ENCODE measurements at regions not wholly inside any gene's neighbourhood (a gene's known extent, or its start where the extent isn't known, plus 50 kb on each side); places are given as distances from the start of the nearest gene placed in this dataset.

DNA sequence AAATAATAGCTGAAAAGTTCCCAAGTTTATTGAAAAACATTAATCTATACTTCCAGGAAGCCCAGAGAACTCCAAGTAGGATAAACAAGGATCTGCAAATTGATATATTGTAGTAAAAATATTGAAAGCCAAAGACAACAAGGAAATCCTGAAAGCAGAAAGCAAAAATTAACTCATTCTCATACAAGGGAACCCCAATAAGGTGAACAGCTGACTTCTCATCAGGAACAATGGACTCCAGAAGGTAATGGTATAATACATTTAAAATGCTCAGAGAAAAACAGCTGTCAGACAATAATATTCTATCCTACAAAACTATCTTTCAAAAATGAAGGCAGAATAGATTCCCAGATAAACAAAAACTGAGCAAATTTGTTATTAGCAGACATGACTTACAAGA, 138.1 kb upstream of the BMP4 start:
- no peak for DNase-seq

DNA sequence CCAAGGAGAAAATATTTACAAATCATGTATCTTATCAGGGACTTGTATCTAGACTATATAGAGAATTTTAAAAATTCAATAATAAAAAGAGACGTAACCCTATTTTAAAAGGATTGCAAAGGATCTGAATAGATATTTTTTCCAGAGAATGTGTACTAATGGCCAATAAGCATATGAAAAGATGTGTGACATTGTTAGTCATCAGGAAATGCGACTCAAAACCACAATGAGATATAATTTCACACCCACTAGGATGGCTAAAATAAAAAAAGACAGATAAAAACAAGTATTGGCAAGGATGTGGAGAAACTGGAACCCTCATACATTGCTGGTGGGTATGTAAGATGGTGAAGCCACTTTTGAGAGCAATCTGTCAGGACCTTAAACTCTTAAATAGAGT, 141.9 kb upstream of the BMP4 start:
- DNase-seq = no peak

DNA sequence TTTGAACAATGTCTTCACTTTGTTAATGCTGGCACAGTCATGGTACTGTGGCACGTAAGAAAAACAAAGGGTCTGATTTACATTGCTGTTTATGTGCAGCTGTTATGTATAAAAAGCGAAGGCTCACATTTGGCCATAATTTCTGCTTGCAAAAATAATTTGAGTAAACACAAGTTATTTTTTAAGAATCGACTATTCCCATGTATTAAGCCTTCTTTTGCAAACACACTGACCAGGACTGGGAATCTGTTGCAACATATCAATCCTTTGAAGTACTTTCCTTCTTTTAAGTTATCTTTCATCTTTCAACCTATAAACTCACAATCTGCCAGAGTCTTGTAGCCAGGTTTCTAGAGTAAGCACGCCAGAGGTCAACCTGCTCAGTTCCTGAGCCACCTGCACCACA, 145.4 kb upstream of the BMP4 start:
- no peak for DNase-seq

DNA sequence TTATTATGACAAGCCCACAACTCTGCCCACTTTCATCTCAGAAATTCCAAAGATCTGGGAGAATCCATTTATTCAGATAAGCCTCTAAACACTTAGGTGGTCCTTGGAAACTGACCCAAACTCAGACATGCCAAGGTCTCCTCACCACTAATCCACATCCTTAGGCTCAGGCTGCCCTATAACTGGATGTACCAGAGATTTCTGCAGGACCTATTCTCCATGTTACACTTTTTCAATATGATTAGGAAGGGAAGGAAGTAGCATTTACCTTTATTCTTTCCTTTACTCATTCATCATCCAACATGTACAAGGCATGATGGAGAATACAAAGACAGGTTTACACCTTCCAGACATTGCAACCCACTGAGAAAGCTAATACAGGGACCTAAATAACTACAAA, 145.9 kb upstream of the BMP4 start:
- no peak for DNase-seq

DNA sequence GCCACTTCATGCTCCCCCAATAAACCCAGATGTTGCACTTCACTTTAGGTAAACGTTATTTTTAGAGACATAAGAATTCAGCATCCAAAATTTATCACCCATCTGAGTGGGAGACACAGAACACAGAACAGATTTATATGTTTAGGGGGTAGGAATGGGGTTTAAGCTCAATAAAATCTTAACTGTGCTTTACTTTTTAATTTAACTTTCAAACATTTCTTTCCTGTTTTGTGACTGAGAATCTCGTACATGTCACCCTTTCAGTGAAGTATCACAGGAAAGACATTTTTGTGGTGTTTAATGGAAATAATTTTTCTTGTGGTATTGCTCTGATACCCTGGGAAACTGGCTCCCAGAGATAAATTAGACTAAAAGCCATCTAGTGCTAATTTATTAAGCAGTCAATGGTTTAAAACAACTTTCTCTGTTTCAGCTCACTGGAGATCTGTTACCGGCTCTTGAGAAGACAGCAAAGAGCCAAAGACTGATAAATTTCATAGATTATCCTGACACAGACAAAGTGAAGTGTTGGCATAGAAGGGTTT, 148.0 kb upstream of the BMP4 start:
- DNase-seq = no peak

DNA sequence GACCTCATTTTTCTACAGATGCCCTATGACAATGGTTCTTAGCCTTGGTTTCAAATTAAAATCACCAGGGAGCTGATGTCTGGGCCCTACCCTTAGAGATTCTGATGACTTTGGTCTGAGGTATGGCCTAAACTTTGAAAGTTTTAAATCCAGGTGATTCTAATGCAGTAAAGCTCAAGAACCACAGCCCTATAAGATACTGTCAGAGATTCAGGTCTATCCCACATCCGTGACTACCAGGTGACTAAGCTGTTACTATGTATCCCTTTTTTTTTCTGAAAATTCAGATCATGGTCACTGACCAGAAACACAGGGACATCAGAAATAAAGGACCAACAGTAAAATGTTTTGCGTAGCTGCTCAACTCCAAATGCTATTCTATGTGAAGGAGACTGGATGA, 148.8 kb upstream of the BMP4 start:
- DNase-seq = no peak

DNA sequence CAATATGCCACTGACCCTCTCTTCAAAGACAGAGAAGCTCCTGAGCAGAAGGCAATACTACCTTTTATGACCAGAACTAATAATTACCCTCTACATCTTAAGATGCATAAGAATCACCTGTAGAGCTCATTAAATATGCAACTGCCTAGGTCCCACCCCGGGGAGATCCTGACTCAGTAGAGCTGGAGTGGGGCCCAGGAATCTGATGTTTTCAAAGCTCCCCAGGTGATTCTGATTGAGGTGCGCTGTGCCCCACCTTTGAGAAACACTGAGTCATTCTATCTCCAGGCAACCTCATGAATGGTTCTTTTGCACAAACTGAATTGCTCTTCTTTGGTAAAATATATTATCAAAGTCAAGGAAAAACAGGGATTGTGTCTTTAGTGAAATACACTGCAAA, 149.3 kb upstream of the BMP4 start:
- DNase-seq = no peak

DNA sequence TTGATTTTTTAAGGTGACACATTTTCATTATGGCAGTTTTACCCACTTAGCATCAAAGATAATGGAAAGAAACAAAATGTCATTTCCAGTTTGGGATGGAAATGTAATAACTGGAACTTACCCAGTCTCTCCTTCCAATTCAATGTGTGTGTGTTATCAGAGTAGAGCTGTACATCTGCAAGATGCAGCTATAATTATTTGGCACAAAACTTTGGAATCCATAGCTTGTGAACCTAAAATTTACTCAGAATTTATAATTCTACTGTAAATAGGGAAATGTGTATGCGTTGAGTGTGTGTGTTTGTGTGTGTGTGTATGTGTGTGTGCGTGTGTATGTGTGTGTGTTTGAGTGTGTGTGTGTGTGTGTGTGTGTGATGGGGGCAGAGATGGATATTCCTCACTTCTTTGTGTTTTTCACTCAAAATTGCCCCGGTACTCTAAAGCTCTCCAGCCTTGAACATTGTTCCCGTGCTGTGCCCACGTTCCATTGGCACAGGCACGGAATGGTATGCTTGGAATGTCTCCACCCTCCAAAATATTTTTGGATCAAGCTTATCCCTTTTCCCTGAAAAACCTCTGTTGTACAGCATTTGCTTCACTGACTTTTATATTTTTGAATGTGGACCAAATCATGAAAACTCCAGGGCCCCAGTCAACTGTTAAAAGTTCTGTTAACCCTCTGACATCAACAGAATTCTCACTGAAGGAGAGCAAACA, 150.2 kb upstream of the BMP4 start:
- no peak for DNase-seq

DNA sequence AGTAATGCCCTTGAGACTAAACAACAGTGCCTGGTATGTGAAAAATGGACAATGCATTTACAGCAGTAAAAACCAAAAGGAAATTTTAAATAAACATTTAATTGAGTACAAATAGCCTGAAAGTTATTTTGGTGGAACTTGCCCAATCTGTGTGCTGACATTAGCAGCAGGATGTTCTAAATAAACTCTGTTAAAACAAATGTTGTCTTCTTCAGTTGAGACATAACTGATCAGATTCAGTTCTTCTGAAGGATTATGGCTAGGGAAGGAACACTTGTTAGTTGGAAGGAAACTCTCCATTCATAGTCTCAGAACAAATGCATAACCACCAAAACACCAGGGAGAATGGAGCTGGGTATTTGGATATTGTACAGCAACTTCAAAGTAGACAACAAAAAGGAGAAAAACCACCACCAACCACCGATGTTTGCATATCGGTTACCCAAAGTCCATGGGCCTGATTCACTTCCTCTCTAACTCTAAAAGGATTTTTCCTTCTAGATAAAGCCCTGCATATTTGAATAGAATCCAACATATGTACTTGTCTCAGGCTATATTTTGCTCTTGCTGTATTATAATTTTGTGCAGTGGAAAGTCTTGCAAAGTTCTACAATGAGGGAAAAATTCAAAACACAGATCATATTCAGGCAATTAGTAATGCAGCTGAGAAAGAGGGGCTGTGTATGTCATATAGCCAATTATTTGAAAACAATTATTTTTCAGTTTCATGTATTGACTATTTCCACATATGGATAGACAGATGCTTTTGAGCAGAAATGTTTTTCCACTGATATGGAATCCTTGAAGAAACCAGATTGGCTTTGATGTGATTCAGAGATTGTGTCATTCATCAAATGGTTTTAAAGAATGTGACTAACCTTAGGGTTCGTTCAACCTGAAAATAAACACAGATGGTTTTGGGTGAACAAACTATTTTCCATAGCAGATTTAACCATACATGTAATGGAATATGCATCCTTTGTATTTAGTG, 152.2 kb upstream of the BMP4 start:
- no peak for DNase-seq

DNA sequence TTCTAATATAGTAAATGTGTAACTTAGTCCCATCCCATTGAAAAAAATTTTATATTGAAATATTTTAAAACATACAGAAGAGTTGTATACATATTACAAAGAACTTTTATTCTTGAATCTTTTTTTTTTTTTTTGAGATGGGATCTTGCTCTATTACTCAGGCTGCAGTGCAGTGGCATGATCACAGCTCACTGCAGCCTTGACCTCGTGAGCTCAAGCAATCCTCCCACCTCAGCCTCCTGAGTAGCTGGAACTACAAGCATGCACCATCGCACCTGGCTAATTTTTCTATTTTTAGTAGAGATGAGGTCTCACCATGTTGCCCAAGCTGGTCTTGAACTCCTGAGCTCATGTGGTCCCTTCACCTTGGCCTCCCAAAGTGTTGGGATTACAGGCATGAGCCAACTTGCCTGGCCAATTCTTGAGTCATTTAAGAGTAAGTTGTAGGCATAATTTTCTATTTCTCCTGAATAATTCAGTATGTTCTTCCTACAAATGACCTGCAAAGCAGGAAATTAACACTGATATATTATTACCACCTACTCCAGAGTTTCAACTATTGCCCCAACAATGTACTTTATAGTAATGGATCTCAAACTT, 153.0 kb upstream of the BMP4 start:
- DNase-seq = no peak

DNA sequence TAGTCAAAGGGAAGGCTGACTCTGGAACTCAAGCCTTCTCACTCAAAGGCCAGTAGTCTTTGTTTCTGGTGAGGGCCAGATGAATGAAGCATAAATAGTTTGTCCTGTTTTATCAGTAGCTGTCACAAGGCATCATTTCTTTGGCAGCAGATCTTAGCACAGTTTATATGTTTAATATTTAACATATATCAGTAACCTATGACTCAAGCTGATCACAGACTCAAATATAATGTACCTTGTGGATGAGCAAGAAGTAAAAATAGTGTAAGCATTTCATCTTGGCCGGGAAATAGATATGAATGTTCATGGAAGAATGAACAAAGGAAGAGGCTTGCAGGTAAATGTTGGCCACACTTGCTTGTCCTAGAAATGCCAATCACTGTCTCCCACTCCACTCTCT, 158.3 kb upstream of the BMP4 start:
- no peak for DNase-seq

DNA sequence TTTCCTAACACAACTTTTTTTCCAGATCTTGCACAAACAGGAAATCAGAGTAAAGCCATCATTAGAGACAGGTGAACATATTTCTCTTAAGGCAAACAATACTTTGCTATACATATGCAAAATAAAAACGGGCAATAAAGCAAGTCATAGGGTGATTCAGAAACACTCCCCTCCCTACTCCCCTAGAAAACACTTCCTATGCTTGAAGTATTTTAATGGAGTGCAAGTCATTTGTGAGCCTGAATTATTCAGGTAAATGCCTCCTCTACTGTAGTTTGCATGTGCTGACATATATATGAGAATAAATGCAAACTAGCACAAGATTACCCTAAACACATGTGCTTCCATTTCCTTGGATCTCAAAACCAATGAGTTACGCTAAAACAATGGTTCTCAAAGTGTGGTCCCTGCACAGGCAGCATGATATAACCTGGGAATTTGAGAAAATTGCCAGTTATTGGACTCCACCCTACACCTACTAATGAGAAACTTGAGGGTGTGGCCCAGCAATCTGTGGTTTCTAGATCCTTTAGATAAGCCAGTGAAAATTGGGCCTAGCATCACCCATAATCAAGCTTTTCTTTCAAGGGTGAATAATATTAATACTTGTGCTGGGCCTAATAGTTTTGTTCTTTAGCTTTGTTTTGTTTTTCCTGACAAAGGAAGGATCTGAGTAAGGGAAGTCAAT, 159.7 kb upstream of the BMP4 start:
- DNase-seq = no peak

DNA sequence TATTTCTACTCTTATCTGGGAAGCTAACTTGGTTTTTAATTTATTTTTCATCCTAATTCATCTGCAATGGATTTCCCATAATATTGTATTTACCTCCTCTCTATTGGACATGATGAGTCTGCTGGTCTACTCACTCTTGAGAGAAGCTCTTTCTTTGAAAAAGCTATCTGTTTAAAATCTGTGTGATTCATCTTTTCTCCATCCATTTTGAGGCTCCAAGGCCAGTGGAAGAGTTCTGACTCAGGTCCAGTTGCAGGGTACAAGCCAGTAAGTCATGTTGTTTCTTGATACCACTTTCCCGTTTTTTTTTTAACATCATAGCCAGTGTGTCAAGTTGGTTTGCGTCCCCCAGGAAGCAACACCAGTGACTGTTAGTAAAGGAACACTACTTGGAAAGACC, 160.3 kb upstream of the BMP4 start:
- DNase-seq = no peak

DNA sequence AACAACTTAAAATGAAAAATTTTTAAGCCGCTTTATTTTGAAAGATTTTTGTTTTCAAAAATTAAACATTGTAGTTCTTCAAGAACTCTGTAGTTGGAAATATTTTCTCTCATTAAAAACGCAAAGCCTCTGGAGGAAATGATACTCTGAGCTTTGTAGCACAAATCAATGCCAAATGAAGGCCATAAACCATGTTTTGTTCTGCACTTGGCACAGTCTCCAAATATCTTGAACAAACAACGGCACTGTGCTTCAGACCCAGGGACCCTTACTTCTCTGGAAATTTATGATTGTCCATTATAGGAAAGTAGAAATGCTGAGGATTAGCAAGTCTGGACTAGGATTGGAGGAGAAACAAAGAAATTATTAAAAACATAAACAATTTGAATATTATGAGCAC, 160.8 kb upstream of the BMP4 start:
- no peak for DNase-seq

DNA sequence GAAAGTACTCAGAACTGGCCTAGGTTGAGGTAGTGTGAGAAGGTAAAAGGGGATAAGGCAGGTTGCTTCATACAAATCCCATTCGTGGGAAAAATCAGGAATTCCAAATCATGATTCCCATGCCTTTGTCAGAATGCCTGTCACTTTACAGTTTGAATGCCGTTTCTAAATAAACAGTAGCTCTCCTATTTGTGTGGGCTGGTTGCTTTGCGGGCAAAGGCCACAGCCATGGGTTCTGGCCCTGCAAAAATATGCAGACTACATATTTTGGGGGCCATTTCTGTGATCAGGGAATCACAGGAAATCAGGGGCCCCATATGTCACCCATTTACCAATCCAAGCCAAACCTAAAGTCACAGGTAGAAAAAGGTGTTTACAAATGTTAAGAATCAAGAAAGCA, 161.3 kb upstream of the BMP4 start:
- no peak for DNase-seq

DNA sequence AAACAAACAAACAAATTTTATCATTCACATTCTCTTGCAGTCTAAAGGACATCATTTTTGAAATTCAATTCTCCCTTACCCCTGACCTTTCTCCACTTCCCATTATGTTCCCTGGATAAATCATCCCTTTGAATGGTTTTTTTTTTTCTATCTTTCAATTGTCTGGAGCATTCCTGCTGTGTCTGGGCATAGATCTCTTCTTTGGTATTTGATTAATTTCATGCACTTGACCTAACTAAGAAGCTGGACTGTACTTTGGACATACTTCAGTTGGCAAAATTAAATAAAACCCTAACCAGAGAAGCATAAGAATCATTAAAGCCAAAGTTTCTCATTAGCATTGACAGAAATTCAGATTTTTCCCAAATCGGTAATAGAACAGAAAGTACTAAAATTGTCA, 163.6 kb upstream of the BMP4 start:
- no peak for DNase-seq

DNA sequence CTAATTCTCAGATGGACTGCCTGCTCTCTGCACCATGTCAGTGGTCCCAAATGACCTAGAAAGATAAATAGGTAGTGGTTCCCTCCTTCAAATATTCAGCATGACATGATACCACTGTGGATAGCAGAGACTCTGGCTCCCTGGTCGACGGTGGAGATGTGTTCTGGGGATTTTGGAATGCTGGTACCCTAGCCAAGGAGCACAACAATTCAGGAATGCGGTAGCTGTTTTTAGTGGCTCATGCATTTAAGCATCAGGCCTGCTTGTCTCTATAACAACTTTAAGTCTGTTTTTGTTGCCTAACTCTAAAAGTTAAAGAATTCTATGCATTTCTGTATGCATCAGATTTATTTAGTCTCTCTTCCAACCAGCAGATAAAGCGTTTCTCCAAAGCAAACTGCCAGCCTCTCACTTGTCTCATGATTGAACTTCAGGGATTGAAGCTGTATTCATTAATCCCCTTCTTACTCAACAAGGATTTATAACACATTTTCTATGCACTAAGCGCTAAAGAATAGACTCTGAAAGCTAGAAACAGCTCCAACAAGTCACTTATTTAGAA, 164.9 kb upstream of the BMP4 start:
- DNase-seq = no peak

DNA sequence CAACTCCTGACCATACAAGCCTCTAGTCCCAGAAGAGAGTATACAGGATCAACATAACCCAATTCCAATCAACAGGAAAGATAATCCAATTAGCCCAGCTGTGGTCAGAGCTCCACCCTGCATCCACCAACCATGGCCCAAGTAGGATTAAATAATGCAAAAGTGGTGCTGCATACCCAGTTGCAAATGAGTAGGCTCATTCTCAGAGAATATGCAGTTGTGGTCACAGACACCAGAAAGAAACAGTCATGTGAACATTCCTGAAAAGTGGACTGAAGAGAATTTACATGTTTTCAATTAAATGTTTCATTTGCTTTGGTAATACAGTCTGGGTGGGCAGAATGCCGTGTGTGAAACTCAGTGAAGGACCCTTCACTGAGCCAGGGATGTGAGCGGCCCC, 167.2 kb upstream of the BMP4 start:
- DNase-seq = no peak

DNA sequence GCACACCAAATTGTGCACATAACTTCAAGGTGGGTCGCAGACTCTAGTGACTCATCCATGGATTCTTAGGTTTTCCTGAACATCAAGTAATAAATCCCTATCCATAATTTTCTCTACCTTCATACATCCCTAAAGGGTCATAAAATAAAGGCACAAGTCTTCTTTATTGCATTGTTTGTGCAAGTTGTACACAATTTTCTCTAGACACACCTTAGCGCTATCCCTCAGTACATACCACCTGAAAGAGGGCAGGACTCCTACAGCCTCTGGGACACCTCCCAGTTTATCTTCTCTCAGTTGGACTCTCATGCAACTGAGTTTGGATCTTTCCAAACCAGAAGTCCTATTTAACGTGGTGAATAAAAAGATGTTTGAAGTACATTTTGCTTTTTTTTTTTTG, 168.5 kb upstream of the BMP4 start:
- DNase-seq = no peak

DNA sequence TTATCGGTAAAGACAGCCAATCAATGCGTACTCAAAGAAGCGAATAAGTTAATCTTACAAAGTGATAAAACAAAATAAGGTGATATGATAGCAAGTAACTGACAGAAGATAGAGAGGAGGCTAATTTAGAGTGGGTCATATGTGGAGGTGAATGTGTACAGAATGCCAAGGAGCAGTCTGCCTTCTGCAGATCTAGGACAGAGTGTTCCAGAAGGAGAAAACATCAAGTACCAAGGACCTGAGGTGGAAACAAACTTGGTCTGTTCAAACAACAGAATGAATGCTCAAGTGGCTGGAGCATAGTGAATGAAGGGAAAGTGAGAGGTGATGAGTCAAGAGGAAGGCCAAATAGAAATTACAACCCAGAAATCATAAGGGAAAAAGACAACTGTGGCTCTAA, 170.3 kb upstream of the BMP4 start:
- DNase-seq = no peak

DNA sequence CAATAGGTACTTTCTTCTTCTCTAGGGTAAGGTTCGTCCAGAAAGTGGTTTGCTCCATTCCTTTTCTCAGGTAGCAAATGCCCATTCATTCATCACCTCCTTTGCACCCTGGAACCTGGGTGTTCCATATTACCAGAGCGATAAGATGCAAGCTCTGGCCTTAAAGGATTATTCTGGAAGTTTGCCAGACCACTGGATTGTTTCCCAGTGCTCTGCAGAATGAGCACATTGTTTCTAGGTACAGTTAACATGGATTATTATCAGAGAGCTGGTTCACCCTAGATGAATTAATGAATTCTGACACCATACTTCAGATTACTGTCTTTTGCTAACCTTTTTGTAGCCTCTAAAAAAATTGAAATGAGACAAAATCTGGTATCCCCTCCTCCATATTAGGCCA, 170.9 kb upstream of the BMP4 start:
- DNase-seq = no peak

DNA sequence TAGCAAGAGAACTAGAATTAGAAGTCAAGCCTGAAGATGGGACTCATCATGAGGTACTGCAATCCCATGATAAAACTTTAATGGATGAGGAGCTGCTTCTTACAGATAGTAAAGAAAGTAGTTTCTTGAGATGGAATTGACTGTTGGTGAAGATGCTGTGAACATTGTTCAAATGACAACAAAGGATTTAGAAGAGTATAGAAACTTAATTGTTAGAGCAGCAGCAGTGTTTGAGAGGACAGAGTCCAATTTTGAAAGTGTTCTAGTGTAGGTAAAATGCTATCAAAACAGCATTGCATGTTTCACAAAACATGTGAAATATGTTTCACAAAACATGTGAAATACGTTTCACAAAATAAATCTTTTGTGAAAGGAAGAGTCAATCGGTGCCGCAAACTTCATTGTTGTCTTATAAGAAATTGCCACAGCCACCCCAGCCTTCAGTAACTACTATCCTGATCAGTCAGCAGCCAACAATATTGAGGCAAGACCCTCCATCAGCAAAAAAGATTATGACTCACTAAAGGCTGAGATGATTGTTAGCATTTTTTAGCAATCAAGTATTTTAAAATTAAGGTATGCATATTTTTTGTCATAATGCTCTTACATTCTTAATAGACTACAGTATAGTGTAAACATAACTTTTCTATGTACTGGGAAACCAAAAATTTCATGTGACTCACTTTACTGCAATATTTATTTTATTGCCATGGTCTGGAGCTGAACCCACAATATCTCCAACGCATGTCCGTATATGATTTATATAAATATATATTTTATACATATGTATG, 173.4 kb upstream of the BMP4 start:
- no peak for DNase-seq
